Spinal cord (tissue), 9 donors: ENCODE measurements at regions not wholly inside any gene's neighbourhood (a gene's known extent, or its start where the extent isn't known, plus 50 kb on each side); places are given as distances from the start of the nearest gene placed in this dataset.

ENCODE experiments used
- DNase-seq, 6 donors: peaks; one replicate each; pipeline versions ENCODE4 v3.0.0 to v3.0.0-alpha.2; 2013 to 2015; ENCODE audit warnings: low spot score in 6 of 6, low read depth in 4 of 6
- H3K27ac ChIP-seq: one replicate; pipeline ENCODE4 v1.5.1; 2013; ENCODE audit warnings: low read depth, low read length, control low read depth
- H3K27me3 ChIP-seq: one replicate; pipeline ENCODE4 v1.6.1; 2013; ENCODE audit warnings: low read length; ENCODE audit not compliant: control insufficient read depth, insufficient read depth
- H3K36me3 ChIP-seq: one replicate; pipeline ENCODE4 v1.6.1; 2013; ENCODE audit warnings: low read length; ENCODE audit not compliant: control insufficient read depth, insufficient read depth
- H3K4me1 ChIP-seq: one replicate; pipeline ENCODE4 v1.6.1; 2013; ENCODE audit warnings: low read length; ENCODE audit not compliant: control insufficient read depth, insufficient read depth
- H3K4me3 ChIP-seq: one replicate; pipeline ENCODE4 v1.5.1; 2013; ENCODE audit warnings: low read depth, low read length, control low read depth
- H3K9me3 ChIP-seq: one replicate; pipeline ENCODE4 v1.6.1; 2013; ENCODE audit warnings: low read length; ENCODE audit not compliant: control insufficient read depth, insufficient read depth
- WGBS: methylation state at CpG from one replicate; pipeline ENCODE4 v1.1.5; 2013; ENCODE audit warnings: missing lambda C conversion rate; ENCODE audit not compliant: insufficient coverage; 5-methylcytosine and 5-hydroxymethylcytosine counted together
- donor health status: healthy.

DNA sequence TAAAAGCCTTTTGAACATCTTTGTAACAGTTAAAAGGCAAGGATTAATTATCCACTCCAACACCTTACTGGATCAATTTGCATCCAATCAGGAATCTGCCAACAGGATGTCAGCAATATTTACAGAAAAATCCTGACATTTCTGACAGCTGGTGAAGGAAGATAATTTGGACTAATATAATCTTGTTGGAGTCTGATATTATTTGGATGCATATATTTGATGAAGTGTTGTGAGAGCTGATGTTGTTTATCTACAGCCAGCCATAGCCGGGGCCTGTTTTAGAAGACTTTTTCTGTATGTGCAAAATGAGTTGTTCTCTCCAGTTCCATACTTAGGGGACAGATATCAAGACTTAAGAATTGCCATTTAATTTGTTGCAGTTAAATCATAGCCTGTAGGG lies 91.1 kb downstream of the GPR37 start:
- DNase-seq, result peak in 1 of 6 donors; percentile 7
- Histone ChIP-seq H3K9me3 (no peaks in the 10 kb centered on the region), H3K27me3 (no peaks in the 10 kb centered on the region), H3K4me3 (no peak overlapping the region), H3K4me1 (no peaks in the 10 kb centered on the region), H3K36me3 (no peaks in the 10 kb centered on the region), H3K27ac (no peak overlapping the region)
- 100% methylated on average over 1 of the region's 1 CpG for WGBS

DNA sequence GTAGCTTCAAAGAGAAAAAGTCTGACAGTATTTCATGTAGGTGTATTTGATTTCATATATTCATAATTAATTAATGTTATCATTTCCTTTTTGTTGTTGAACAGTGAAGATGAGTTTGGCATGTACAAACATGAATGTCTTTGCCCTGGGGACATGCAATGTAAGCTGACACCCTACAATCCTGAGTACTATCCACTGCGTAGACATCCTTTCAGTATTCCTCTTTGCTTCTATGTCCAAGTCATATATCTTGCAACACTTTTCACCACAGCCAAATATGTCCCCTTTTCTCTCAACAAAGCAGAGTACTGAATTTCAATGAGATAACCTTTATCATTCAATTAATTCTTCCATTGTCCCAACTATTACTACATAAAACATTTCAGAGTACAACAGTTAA lies 93.6 kb downstream of the GPR37 start:
- no peak for DNase-seq
- no peaks in the 10 kb centered on the region for H3K4me1 ChIP-seq
- H3K36me3 ChIP-seq, result no peaks in the 10 kb centered on the region
- no peaks in the 10 kb centered on the region for H3K9me3 ChIP-seq
- no peaks in the 10 kb centered on the region for H3K27me3 ChIP-seq
- no peak overlapping the region for H3K27ac ChIP-seq
- no peak overlapping the region for H3K4me3 ChIP-seq
- WGBS, result 62% methylated on average over 1 of the region's 1 CpG

DNA sequence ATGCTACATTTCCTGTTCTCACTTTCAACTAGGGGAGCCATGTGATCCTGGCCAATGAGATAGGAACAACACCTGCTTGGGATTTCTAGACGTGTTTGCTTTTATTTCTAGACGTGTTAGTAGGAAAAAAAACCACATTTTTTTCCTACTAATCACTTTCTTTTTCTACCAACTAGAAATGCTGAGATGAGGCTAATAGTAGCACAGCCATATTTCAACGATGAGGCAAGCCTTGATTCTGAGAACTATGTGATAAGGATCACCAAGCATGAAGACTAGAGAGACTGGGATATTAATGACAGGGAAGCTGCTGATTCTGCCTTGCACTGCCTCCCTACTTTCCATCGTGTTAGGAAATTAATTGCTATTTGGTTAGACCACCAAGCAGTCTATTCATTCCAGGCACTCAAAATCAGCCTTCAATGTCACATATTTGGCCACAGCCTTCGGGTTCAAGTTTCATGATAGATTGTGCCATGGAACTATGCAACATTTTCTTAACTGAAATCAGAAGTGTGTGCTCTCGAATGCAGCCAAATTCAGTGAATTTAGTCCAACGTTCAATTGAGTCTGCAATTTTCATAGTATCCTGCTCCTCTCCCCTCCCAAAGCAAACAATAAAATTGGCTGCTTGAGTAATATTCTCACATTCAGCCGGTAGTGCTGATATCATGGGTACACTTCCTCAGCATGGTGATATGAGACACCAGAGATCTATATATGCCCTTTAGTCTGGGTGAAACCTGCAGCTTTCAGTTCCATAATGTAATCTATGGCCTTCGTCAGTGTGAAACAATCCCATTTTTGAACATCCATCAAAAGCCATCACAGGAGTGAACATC lies 98.1 kb downstream of the GPR37 start:
- 90% methylated on average over 6 of the region's 9 CpGs for WGBS
- Histone ChIP-seq H3K9me3 (no peaks in the 10 kb centered on the region), H3K4me1 (no peaks in the 10 kb centered on the region), H3K27ac (no peak overlapping the region), H3K4me3 (no peak overlapping the region), H3K36me3 (no peaks in the 10 kb centered on the region), H3K27me3 (no peaks in the 10 kb centered on the region)
- no peak for DNase-seq

DNA sequence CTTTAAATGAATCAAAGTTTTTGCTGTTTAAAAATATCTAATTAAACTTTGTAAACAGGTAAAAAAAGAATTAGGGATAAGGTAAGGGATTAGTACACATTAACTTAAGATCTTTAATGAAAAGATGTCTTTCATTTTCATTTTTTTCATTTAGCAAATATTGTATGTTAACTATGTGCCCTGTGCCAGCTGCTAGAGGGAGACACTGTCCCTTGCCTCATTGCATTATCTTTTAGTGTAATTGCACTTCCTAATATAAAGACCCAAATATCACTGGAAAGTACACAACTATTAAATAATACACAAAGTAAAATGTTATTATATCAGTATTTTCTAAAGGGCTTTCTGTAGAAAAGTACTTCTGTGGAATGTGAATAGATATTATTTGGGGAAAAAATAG lies 102.7 kb downstream of the GPR37 start:
- Histone ChIP-seq H3K36me3 (no peaks in the 10 kb centered on the region), H3K9me3 (no peaks in the 10 kb centered on the region), H3K4me3 (no peak overlapping the region), H3K27me3 (no peaks in the 10 kb centered on the region), H3K27ac (no peak overlapping the region), H3K4me1 (no peaks in the 10 kb centered on the region)
- DNase-seq, result peak in 1 of 6 donors; percentile 33

DNA sequence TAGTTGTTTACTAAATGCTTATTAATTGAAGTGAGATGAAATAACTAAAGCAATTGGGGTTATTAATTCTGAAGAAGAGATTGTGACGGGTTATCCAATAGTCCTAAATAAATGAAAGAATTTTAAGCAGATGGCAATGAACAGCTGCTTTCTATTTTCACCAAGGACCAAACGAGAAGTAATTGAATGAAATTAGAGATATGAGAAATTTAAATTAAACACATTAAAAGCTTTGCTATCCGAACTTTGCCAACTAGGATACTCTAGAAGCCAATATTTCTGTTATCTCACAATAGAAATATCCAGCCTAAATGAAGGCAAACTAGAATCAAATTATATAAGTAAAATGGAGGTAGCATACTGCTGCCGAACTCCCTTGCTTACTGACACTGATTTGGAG lies 103.2 kb downstream of the GPR37 start:
- WGBS, result no CpG with 5 or more reads among the region's 4 CpGs
- no peaks in the 10 kb centered on the region for H3K9me3 ChIP-seq
- H3K36me3 ChIP-seq, result no peaks in the 10 kb centered on the region
- H3K4me1 ChIP-seq, result no peaks in the 10 kb centered on the region
- no peak overlapping the region for H3K27ac ChIP-seq
- peak in 2 of 6 donors; percentile 17 to 34 for DNase-seq
- no peaks in the 10 kb centered on the region for H3K27me3 ChIP-seq
- no peak overlapping the region for H3K4me3 ChIP-seq

DNA sequence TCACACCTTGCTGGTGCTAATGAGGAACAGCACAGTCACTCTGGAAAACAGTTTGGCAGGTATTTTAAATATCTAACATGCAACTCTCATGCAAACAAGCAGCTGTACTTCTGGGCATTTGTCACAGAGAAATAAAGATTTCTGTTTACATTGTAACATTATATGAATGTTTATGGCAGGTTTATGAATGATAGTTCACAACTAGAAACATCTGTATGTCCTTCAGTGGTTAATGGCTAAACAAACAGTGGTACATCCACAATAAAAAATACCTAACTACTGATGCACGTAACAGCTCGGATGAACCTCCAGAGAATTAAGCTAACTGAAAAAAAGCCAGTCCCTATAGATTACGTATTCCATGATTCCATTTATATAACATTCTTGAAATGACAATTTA lies 109.6 kb downstream of the GPR37 start:
- WGBS, result 100% methylated on average over 2 of the region's 3 CpGs
- Histone ChIP-seq H3K27ac (no peak overlapping the region), H3K36me3 (no peaks in the 10 kb centered on the region), H3K9me3 (no peaks in the 10 kb centered on the region), H3K4me3 (no peak overlapping the region), H3K27me3 (no peaks in the 10 kb centered on the region), H3K4me1 (no peaks in the 10 kb centered on the region)
- no peak for DNase-seq

DNA sequence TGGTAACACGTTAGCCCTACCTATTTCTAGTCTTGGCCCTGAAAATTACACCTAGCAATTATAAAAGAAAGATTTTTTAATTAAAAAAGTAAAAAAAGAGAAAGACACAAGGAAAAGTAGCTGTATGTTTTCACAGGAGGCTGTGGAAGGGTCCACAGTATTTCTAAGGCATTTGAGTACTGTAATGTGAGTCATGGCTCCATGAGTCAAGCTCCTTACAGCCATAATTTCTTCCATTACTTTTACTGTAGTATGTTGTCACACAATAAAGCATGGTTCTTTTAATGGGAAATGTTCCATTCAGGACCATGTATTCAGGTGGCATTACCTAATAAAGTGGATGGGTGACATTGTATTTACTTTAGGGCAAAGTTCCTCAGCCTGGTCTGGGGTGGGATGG lies 113.4 kb downstream of the GPR37 start:
- no peaks in the 10 kb centered on the region for H3K27me3 ChIP-seq
- no CpG with 5 or more reads among the region's 1 CpG for WGBS
- no peaks in the 10 kb centered on the region for H3K36me3 ChIP-seq
- H3K4me3 ChIP-seq, result no peak overlapping the region
- no peaks in the 10 kb centered on the region for H3K4me1 ChIP-seq
- no peaks in the 10 kb centered on the region for H3K9me3 ChIP-seq
- no peak for DNase-seq
- H3K27ac ChIP-seq, result no peak overlapping the region

DNA sequence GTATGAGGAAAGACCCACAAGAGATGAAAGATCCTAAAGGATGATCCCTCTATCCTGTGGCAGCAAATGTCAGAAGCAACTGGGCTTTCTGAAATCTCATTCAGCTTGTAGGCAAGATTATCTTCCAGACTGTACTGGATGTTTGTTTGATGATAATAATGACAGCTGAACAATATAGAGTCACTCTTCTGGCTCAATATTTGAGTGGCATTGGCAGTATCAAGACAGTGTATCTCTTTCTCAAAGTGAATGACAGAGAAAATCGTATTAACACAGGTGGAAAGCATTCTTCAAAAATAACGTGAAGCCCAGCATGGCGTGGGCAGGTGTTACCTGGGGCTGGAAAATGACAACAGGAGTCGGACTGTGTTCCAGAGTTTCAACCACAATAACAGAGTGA lies 114.5 kb downstream of the GPR37 start:
- no peak overlapping the region for H3K27ac ChIP-seq
- no peaks in the 10 kb centered on the region for H3K9me3 ChIP-seq
- WGBS, result 93% methylated on average over 4 of the region's 4 CpGs
- no peaks in the 10 kb centered on the region for H3K36me3 ChIP-seq
- no peaks in the 10 kb centered on the region for H3K4me1 ChIP-seq
- DNase-seq, result no peak
- no peak overlapping the region for H3K4me3 ChIP-seq
- H3K27me3 ChIP-seq, result no peaks in the 10 kb centered on the region

DNA sequence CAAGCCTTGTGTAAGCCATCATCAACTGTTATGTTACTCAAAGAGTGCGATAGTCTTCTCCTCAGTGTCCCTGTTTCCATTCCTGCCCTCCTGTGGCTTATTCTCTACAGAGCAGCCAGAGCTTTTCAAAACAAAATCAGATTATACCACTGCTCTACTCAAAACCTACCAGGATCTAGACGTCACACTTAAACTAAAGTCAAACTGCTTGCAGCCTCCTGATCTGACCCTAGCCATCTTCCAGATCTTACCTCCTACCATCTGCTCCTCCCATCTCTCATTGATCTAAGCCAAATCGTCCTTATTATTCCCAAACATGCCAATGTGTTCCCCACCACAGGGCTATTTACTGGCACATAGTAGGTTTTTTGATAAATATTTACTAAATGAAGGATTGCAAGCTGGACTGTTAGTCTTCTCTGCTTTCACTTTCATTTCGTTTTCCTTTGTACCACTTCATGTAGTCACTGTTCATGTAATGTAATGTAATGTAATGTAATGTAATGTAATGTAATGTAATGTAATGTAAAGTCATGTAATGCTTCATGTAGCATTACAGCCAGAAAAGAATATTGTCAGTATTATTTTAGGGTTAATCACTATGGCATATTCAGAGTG lies 116.1 kb downstream of the GPR37 start:
- H3K9me3 ChIP-seq, result no peaks in the 10 kb centered on the region
- H3K36me3 ChIP-seq, result no peaks in the 10 kb centered on the region
- DNase-seq, result no peak
- no peaks in the 10 kb centered on the region for H3K4me1 ChIP-seq
- no peak overlapping the region for H3K4me3 ChIP-seq
- 86% methylated on average over 2 of the region's 4 CpGs for WGBS
- no peaks in the 10 kb centered on the region for H3K27me3 ChIP-seq
- H3K27ac ChIP-seq, result no peak overlapping the region

DNA sequence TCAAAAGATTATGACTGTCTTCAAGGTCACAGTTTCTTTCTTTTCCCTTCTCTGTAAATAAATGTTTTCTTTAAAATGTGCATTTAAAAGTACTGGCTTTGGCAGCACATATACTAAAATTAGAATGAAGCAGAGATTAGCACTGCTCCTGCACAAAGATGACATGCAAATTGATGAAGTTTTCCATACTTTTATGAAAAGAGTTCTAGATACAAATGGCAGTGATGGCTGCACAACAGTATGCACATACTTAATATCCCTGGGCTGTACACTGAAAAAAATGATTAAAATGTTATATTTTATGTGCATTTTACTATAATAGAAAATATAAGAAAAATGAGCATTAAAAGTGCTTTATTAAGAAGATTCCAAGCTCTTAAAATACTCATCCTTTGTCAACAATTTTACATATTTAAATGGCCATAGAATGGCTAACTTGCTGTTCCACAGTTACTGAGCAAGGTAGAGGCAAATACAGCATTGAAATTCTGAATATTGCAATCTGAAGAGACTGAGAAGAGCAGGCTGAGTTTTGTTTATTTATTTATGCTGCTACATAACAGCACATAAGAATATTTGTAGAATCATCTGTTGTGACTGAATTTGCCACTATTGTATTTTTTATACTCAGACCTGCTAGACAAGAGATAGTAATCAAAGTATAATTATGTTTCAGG lies 117.8 kb downstream of the GPR37 start:
- H3K36me3 ChIP-seq, result no peaks in the 10 kb centered on the region
- no peak overlapping the region for H3K4me3 ChIP-seq
- no peaks in the 10 kb centered on the region for H3K9me3 ChIP-seq
- no peaks in the 10 kb centered on the region for H3K27me3 ChIP-seq
- no peaks in the 10 kb centered on the region for H3K4me1 ChIP-seq
- no peak overlapping the region for H3K27ac ChIP-seq
- no peak for DNase-seq
